Vagina (tissue), 2 donors: ENCODE measurements at regions not wholly inside any gene's neighbourhood (a gene's known extent, or its start where the extent isn't known, plus 50 kb on each side); places are given as distances from the start of the nearest gene placed in this dataset.
"Not testable (repeated sequence)": the region's sequence is repeated elsewhere in the genome, so short reads cannot be mapped to it uniquely, and the experiment has no call there.

Experiments
- DNase-seq, 2 donors: peaks; one replicate each; pipeline ENCODE4 v3.0.0-alpha.2; 2017; ENCODE audit errors: extremely low spot score in 2 of 2
- H3K27ac ChIP-seq: fragments of 200-600 bp; sonication (generic); one replicate; pipeline ENCODE4 v1.5.1; 2019
- H3K27me3 ChIP-seq: fragments of 200-600 bp; sonication (generic); one replicate; pipeline ENCODE4 v1.5.1; 2019
- H3K36me3 ChIP-seq, 2 donors: fragments of 200-600 bp; sonication (generic); one replicate each; pipeline ENCODE4 v1.5.1; 2017 to 2019
- H3K4me1 ChIP-seq: fragments of 200-600 bp; sonication (generic); one replicate; pipeline ENCODE4 v1.5.1; 2019
- H3K4me3 ChIP-seq, 2 donors: fragments of 200-600 bp; sonication (generic); 1 replicate in 1 of 2; 2 replicates in 1 of 2; pipeline ENCODE4 v1.5.1; 2016 to 2019
- H3K9me3 ChIP-seq: fragments of 200-600 bp; sonication (generic); one replicate; pipeline ENCODE4 v1.5.1; 2019
- POLR2A ChIP-seq, 2 donors: fragments of 450-650 bp; IDR thresholded peaks; one replicate each; pipeline ENCODE4 v1.6.1; 2017; ENCODE audit warnings: antibody characterized with exemption in 2 of 2, mild to moderate bottlenecking in 2 of 2, moderate library complexity in 2 of 2
- POLR2AphosphoS5 ChIP-seq, 2 donors: sonication (generic); formaldehyde crosslinking; IDR thresholded peaks; one replicate each; pipeline ENCODE4 v1.9.0; 2017; ENCODE audit warnings: antibody characterized with exemption in 2 of 2, mild to moderate bottlenecking in 2 of 2, low read depth in 1 of 2; ENCODE audit not compliant: insufficient read depth in 1 of 2
- intact Hi-C: fragments of 100-400 bp; cut with DNase I; formaldehyde crosslinking; loops from one replicate; pipeline ENCODE4 v1.15.1; 2023
- TF ChIP-seq, protein P1 (sequence below), 3 experiments: fragments of 450-650 bp in 2 of 3; fragments of 200-600 bp in 1 of 3; sonication (generic) in 1 of 3; IDR thresholded peaks; one replicate each; pipeline ENCODE4 v1.5.1; 2017 to 2019; ENCODE audit warnings: antibody characterized with exemption in 3 of 3, mild to moderate bottlenecking in 2 of 3, moderate library complexity in 2 of 3

DNA sequence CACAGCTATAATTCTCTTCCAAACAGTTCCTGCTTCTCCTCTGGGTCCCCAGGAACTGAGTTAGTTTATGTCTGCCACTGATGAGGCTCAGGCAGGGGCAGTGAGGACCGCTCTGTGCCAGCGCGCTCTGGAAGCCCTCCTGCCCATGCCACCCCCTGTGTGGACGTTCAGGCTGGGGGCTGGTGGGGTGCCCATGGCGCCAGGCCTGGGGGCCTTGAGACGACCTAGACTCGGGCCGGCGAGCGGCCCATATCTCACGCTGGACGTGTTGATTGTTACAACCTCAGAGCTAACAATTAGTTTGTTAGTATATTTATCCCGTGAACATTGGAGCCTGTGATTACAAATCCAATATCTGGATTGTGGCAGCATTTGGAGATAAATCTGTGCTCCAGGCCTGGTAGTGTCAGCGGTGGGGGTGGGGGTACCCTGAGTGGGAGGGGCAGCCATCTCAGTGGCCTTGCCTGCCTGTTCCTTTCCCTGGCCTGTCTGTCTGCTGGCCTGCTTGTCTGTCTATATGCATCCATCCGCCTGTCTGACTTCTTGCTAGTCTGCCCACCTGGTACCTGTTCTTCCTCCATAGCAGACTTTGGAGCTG, 256.5 kb upstream of the MVB12B start:
- Histone ChIP-seq H3K36me3 (no peaks in the 10 kb centered on the region), H3K9me3 (no peaks in the 10 kb centered on the region), H3K4me3 (no peak overlapping the region), H3K27ac (no peak overlapping the region), H3K27me3 (no peaks in the 10 kb centered on the region), H3K4me1 (no peaks in the 10 kb centered on the region)
- DNase-seq = no peak
- intact Hi-C loops = no loop called here
- TF ChIP-seq POLR2AphosphoS5 (IDR thresholded peaks at IDR 0.05; ENCODE audit: insufficient read depth in 1 of 2, low read depth in 1 of 2) = no peak
- TF ChIP-seq, protein P1, sequence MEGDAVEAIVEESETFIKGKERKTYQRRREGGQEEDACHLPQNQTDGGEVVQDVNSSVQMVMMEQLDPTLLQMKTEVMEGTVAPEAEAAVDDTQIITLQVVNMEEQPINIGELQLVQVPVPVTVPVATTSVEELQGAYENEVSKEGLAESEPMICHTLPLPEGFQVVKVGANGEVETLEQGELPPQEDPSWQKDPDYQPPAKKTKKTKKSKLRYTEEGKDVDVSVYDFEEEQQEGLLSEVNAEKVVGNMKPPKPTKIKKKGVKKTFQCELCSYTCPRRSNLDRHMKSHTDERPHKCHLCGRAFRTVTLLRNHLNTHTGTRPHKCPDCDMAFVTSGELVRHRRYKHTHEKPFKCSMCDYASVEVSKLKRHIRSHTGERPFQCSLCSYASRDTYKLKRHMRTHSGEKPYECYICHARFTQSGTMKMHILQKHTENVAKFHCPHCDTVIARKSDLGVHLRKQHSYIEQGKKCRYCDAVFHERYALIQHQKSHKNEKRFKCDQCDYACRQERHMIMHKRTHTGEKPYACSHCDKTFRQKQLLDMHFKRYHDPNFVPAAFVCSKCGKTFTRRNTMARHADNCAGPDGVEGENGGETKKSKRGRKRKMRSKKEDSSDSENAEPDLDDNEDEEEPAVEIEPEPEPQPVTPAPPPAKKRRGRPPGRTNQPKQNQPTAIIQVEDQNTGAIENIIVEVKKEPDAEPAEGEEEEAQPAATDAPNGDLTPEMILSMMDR (IDR thresholded peaks at IDR 0.05) = no peak
- no peak for TF ChIP-seq POLR2A (IDR thresholded peaks at IDR 0.05)

DNA sequence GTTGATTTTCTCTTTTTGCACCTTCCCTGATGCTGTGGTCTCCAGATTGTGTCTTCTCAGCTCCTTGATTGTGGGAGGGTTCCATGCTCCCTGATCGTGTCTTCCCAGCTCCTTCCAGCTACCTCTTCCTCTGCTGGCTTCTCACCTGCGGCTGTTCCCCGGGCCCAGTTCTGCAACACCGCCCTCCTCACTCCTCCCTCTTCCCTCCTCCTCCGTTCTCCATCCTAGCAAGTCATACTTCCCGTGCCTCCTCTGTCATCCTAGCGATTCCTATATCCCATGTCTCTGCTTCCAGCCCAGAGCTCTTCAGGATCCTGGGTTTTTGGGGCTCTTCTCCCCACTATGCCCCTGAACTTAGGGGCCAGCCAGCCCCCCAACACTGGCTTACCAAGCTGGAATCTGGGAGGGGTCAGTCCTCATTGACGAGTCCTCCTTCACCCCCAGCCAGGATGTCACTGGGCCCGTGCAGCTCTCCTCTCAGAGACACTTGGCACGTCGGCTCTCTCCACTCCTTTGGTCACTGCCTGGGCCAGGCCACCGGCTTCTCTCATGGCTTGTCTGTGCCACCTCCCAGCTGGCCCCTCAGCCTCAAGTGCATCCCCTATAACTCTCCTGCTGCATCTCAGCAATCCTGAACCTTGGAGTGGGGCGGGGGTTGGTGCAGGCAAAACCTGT, 255.4 kb upstream of the MVB12B start:
- Histone ChIP-seq H3K9me3 (no peaks in the 10 kb centered on the region), H3K36me3 (no peaks in the 10 kb centered on the region), H3K4me3 (no peak overlapping the region), H3K27me3 (no peaks in the 10 kb centered on the region), H3K4me1 (no peaks in the 10 kb centered on the region), H3K27ac (no peak overlapping the region)
- DNase-seq = no peak
- intact Hi-C loops = no loop called here
- TF ChIP-seq POLR2A (IDR thresholded peaks at IDR 0.05) (no peak), POLR2AphosphoS5 (IDR thresholded peaks at IDR 0.05; ENCODE audit: insufficient read depth in 1 of 2, low read depth in 1 of 2) (no peak)
- TF ChIP-seq, protein P1 (IDR thresholded peaks at IDR 0.05) = no peak

DNA sequence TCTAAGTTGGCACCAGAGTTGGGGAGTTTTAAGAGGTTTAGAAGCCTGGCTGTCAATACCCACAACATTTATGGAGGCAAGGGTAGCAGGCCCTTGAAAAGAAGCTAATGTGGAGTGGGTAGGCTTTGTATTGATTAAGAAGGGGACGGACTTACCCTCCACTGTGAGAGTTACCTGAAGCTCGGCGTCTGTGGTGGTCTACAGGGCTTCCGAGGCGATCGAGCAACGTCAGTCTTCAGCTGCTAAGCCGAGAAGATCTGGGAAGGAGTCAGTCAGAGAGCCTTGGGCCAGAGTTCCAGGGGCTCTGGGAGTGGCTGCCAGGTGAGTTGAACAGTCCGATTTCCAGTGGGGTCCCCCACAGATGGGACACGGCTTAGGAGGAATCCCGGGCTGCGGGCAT, 249.0 kb upstream of the MVB12B start:
- H3K36me3 ChIP-seq, H3K27me3 ChIP-seq, H3K4me1 ChIP-seq, H3K4me3 ChIP-seq, H3K27ac ChIP-seq, intact Hi-C loops, DNase-seq, H3K9me3 ChIP-seq: not testable (repeated sequence)

DNA sequence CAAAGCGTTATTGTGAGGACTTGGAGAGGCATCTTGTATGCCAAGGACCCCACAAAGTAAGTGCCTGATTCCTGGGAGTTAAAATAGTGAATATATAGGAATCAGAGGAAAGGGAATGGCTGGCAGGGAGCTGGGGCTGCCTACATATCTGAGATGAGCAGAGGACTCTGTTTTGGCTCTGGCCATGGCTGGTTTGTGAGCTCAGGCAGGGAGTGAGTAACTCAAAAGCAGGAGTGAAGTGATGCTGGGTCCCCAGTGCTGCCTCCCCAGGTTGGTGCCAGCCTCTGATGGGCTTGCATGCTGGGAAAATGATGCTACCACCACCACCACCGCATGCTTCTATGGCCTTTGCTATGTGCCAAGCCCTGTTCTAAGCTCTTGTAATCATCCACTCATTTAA, 246.0 kb upstream of the MVB12B start:
- Histone ChIP-seq H3K27ac (no peak overlapping the region), H3K27me3 (no peaks in the 10 kb centered on the region), H3K36me3 (no peaks in the 10 kb centered on the region), H3K4me1 (no peaks in the 10 kb centered on the region), H3K9me3 (no peaks in the 10 kb centered on the region), H3K4me3 (no peak overlapping the region)
- no peak for DNase-seq
- intact Hi-C loops = no loop called here
- TF ChIP-seq POLR2A (IDR thresholded peaks at IDR 0.05) = no peak
- TF ChIP-seq, protein P1 (IDR thresholded peaks at IDR 0.05) = no peak

DNA sequence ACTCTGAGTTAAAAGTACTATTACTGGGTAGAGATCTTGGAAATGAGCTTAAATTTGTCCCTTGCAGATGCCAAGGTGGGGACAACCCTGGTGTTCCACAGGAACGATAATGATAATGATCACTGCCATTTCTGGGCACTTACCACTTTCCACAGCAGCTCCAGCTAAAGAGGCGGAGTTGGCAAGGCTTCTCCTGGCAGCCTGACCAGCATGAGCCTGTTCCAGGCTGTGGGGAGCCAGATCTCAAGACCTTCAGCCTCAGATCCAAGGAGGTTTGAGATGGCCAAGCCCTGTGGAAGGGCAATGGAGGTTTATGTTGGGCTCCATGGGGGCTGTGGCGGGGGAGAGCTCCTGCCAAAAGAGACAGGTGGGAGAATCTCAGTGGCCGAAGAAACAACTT, 244.9 kb upstream of the MVB12B start:
- Histone ChIP-seq H3K4me1 (no peaks in the 10 kb centered on the region), H3K27ac (no peak overlapping the region), H3K27me3 (no peaks in the 10 kb centered on the region), H3K36me3 (no peaks in the 10 kb centered on the region), H3K9me3 (no peaks in the 10 kb centered on the region), H3K4me3 (no peak overlapping the region)
- DNase-seq = no peak
- intact Hi-C loops = no loop called here
- no peak for TF ChIP-seq POLR2A (IDR thresholded peaks at IDR 0.05)
- TF ChIP-seq, protein P1 (IDR thresholded peaks at IDR 0.05) = no peak
- TF ChIP-seq POLR2AphosphoS5 (IDR thresholded peaks at IDR 0.05; ENCODE audit: insufficient read depth in 1 of 2, low read depth in 1 of 2) = no peak
